ENCODE measurements at regions not wholly inside any gene's neighbourhood (a gene's known extent, or its start where the extent isn't known, plus 50 kb on each side); places are given as distances from the start of the nearest gene placed in this dataset.

GRCh38 chr6:82704045-82704444 is 340.4 kb downstream of the TPBG start:
- no peak for DNase-seq (ENCODE audit: extremely low read depth in 1 of 11, low read depth in 9 of 11, low spot score in 4 of 11)

GRCh38 chr6:82705579-82705978 is 342.0 kb downstream of the TPBG start:
- DNase-seq (ENCODE audit: extremely low read depth in 1 of 11, low read depth in 9 of 11, low spot score in 4 of 11): no peak

GRCh38 chr6:82711105-82711827 is 347.6 kb downstream of the TPBG start:
- no peak for DNase-seq (ENCODE audit: extremely low read depth in 1 of 11, low read depth in 9 of 11, low spot score in 4 of 11)

- no peak for DNase-seq (ENCODE audit: extremely low read depth in 1 of 11, low read depth in 9 of 11, low spot score in 4 of 11)
These were observed 348.4 kb downstream of the TPBG start for GRCh38 chr6:82711971-82712370.

GRCh38 chr6:82712389-82712788 is 348.8 kb downstream of the TPBG start:
- DNase-seq (ENCODE audit: extremely low read depth in 1 of 11, low read depth in 9 of 11, low spot score in 4 of 11): no peak

- no peak for DNase-seq (ENCODE audit: extremely low read depth in 1 of 11, low read depth in 9 of 11, low spot score in 4 of 11)
These were observed 349.2 kb downstream of the TPBG start for GRCh38 chr6:82712826-82713225.

- no peak for DNase-seq (ENCODE audit: extremely low read depth in 1 of 11, low read depth in 9 of 11, low spot score in 4 of 11)
These were observed 344.6 kb downstream of the UBE3D start for GRCh38 chr6:82720992-82721391.

GRCh38 chr6:82735790-82736189 is 329.9 kb downstream of the UBE3D start:
- DNase-seq (ENCODE audit: extremely low read depth in 1 of 11, low read depth in 9 of 11, low spot score in 4 of 11): no peak

- no peak for DNase-seq (ENCODE audit: extremely low read depth in 1 of 11, low read depth in 9 of 11, low spot score in 4 of 11)
These were observed 327.7 kb downstream of the UBE3D start for GRCh38 chr6:82737965-82738364.

- no peak for DNase-seq (ENCODE audit: extremely low read depth in 1 of 11, low read depth in 9 of 11, low spot score in 4 of 11)
These were observed 326.9 kb downstream of the UBE3D start for GRCh38 chr6:82738773-82739172.

- no peak for DNase-seq (ENCODE audit: extremely low read depth in 1 of 11, low read depth in 9 of 11, low spot score in 4 of 11)
These were observed 326.3 kb downstream of the UBE3D start for GRCh38 chr6:82739303-82739702.

GRCh38 chr6:82740072-82740471 is 325.6 kb downstream of the UBE3D start:
- DNase-seq (ENCODE audit: extremely low read depth in 1 of 11, low read depth in 9 of 11, low spot score in 4 of 11): no peak

GRCh38 chr6:82741325-82741995 is 324.2 kb downstream of the UBE3D start:
- no peak for DNase-seq (ENCODE audit: extremely low read depth in 1 of 11, low read depth in 9 of 11, low spot score in 4 of 11)

- no peak for DNase-seq (ENCODE audit: extremely low read depth in 1 of 11, low read depth in 9 of 11, low spot score in 4 of 11)
These were observed 323.6 kb downstream of the UBE3D start for GRCh38 chr6:82741996-82742385.

- DNase-seq (ENCODE audit: extremely low read depth in 1 of 11, low read depth in 9 of 11, low spot score in 4 of 11): no peak
These were observed 321.2 kb downstream of the UBE3D start for GRCh38 chr6:82744286-82745015.

- no peak for DNase-seq (ENCODE audit: extremely low read depth in 1 of 11, low read depth in 9 of 11, low spot score in 4 of 11)
These were observed 315.1 kb downstream of the UBE3D start for GRCh38 chr6:82750556-82750955.

GRCh38 chr6:82751718-82752117 is 313.9 kb downstream of the UBE3D start:
- DNase-seq (ENCODE audit: extremely low read depth in 1 of 11, low read depth in 9 of 11, low spot score in 4 of 11): no peak

- no peak for DNase-seq (ENCODE audit: extremely low read depth in 1 of 11, low read depth in 9 of 11, low spot score in 4 of 11)
These were observed 303.8 kb downstream of the UBE3D start for GRCh38 chr6:82761674-82762345.

GRCh38 chr6:82766476-82766875 is 299.2 kb downstream of the UBE3D start:
- DNase-seq (ENCODE audit: extremely low read depth in 1 of 11, low read depth in 9 of 11, low spot score in 4 of 11): no peak

GRCh38 chr6:82767037-82767436 is 298.6 kb downstream of the UBE3D start:
- DNase-seq (ENCODE audit: extremely low read depth in 1 of 11, low read depth in 9 of 11, low spot score in 4 of 11): no peak

Data from renal cortex interstitium (tissue), 11 donors.